T47D (cell line): ENCODE measurements at regions not wholly inside any gene's neighbourhood (a gene's known extent, or its start where the extent isn't known, plus 50 kb on each side); places are given as distances from the start of the nearest gene placed in this dataset.

ENCODE experiments used
- DNase-seq, 2 experiments: peaks; one replicate each; pipeline versions ENCODE4 v3.0.0 to v3.0.0-alpha.2; 2011 to 2012; ENCODE audit warnings: low read depth in 1 of 2, low spot score in 1 of 2
- JUND ChIP-seq: IDR thresholded peaks from 2 replicates; pipeline ENCODE4 v1.6.1; 2012; ENCODE audit warnings: low read depth
- in situ Hi-C: cut with HindIII; loops from 2 replicates; pipeline ENCODE4 v1.10.0; 2016; ENCODE audit warnings: low sequenced_read_pairs, low pct_unique_long_range_greater_than_20kb

GRCh38 chr13:74860789-74861188 lies 621.2 kb downstream of the TBC1D4 start:
- in situ Hi-C loops, result no loop called here
- DNase-seq, result no peak
- TF ChIP-seq JUND, result no peak

- in situ Hi-C loops, result no loop called here
- no peak for TF ChIP-seq JUND
- no peak for DNase-seq
These were observed 631.1 kb downstream of the TBC1D4 start for GRCh38 chr13:74850893-74851292.

DNA sequence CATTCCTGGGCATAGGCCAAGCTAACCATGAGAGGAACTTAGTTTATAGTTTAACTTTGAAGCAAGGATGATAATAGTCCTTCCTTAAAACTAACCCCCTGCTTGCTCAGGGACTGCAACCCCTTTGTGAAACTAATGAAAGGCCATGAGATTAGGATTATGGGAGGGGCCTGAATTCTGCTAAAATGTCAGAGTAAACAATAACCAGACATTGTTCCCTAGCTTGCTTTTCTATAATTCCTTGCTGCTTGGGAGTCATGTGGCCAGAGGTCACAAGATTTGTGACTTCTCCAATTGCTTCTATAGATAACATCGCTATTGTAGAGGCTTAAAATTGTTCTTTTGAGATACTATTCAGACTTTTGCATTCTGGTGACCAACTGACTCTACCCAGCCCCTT lies 634.0 kb downstream of the TBC1D4 start:
- TF ChIP-seq JUND, result no peak
- in situ Hi-C loops, result no loop called here
- DNase-seq, result no peak

DNA sequence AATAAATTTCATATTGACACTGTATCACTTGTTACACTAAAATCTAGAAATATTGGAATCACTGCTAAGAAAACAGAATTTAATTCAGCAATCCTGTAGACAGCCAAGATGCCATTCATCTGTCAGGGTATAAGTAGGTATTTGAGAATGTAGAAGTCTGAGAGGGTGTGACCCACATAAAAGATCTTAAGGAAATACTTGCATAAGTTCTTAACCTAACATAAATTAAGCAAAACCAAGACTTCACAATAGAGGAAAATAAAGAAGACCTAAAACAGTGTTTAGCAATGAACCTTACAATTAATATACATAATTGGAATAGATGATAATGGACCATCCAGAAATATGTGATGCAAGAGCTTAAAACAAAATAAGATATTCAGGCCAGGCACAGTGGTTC lies 636.2 kb downstream of the TBC1D4 start:
- no peak for TF ChIP-seq JUND
- DNase-seq, result no peak
- in situ Hi-C loops, result no loop called here

- TF ChIP-seq JUND, result no peak
- in situ Hi-C loops, result no loop called here
- no peak for DNase-seq
These were observed 640.3 kb downstream of the TBC1D4 start for GRCh38 chr13:74841651-74842050.

DNA sequence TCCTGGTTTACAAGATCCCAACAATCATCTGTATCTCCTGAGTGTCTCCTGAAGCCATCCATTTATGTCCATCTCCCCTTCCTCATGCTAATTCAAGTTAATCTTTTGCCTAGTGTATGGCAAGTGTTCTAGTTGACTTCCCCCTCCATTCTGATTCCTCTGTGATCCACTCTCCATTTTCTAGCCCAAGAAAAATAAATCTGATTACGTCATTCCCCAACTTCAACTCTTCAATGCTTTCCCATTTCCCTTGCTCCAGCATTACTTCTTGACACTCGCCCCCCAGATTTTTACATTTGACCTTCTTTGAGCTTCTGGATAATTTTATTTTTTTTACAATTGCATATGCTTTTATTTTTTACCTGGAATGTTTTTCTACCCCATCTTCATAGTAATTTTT lies 640.8 kb downstream of the TBC1D4 start:
- no peak for DNase-seq
- TF ChIP-seq JUND, result no peak
- in situ Hi-C loops, result no loop called here

- no peak for DNase-seq
- in situ Hi-C loops, result no loop called here
- no peak for TF ChIP-seq JUND
These were observed 642.3 kb downstream of the TBC1D4 start for GRCh38 chr13:74839656-74840055.

DNA sequence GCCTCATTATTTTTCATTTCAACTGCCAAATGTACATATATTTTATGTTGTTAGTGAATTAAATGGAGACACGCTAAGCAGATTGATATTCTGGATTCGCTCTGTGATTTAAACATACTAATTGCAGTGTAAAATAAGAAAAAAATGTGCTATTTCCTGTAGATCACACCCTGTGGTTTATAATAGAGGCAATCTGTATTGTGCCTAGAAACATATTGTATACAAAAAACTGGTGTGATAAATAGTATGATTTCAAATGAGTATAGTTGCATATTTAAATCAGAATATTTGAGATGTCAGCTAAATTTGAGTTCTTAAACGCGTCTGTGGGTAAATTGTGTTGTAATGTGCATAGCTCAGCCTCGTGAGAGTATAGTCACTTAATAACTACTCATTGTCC lies 643.9 kb downstream of the TBC1D4 start:
- TF ChIP-seq JUND, result no peak
- in situ Hi-C loops, result no loop called here

DNA sequence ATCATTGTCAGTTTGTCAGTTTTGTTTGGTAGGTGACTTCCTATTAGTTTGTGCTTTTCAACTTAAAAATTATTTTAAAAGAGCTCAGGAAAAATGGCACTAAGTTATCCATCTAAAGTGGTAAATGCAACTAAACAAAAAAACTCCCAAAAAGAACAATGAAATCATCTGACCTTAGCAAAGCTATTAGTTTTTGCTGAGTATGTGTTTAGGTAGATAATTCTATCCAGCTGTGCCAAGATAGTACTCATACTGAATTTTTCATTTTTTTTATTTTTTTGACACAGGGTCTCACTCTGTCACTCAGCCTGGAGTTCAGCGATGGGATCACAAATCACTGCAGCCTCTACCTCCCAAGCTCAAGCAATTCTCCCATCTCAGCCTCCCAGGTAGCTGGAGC lies 645.3 kb downstream of the TBC1D4 start:
- DNase-seq, result no peak
- TF ChIP-seq JUND, result no peak
- in situ Hi-C loops, result no loop called here

More for the DNA sequence above, 643.9 kb downstream of the TBC1D4 start:
- DNase-seq, result no peak

- DNase-seq, result no peak
- no peak for TF ChIP-seq JUND
- in situ Hi-C loops, result no loop called here
These were observed 646.4 kb downstream of the TBC1D4 start for GRCh38 chr13:74835579-74835978.

DNA sequence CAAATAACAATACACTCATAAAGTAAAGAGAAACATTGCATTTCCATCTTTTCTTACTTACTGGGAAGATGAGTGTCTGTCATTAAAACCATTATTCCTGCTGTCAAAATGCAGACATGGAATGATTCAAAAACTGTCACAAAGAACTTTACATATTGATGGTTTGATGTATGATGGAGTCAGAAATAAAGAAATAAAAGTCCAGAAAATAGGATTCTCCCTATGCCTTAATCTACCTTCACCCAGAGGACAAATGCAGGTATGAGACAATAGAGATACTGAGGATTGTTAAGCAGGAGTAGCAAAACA lies 656.1 kb downstream of the TBC1D4 start:
- no peak for TF ChIP-seq JUND
- in situ Hi-C loops, result no loop called here
- DNase-seq, result no peak

- DNase-seq, result no peak
- TF ChIP-seq JUND, result no peak
- in situ Hi-C loops, result no loop called here
These were observed 656.6 kb downstream of the TBC1D4 start for GRCh38 chr13:74825152-74825937.

DNA sequence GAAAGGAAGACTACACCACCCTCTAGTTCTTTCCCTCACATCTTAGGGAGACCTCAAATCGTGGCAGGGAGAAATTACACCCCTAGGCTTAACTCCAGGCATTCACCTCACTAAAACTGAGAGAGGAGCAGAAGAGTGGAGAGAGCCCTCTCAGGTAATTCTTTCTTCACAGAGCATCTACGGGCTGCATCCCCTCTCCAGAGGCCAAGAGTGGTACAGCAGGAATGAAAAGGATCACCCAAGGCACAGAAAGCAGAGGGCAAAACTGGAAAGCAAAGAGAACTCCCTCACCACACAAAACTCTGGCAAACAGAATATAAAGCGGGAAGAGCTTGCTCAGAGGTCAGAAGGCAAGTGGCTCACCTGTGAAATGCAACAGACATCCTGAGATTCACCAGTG lies 661.2 kb downstream of the TBC1D4 start:
- in situ Hi-C loops, result no loop called here
- no peak for DNase-seq
- no peak for TF ChIP-seq JUND

DNA sequence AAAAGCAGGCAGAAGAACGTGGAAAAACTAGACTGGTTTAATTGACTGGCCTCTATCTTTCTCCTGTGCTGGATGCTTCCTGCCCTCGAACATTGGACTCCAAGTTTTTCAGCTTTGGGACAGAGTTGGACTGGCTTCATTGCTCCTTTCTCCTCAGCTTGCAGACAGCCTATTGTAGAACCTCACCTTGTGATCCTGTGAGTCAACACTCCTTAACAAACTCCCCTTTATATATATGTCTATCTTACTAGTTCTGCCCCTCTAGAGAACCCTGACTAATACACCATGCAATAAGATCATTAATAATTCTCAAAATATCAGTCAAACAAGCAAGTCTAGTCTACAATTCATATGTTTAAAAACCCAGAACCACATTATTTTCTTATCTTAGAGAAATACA lies 662.4 kb downstream of the TBC1D4 start:
- in situ Hi-C loops, result no loop called here
- no peak for DNase-seq
- TF ChIP-seq JUND, result no peak
